Vagina (tissue), 2 donors: ENCODE measurements at regions not wholly inside any gene's neighbourhood (a gene's known extent, or its start where the extent isn't known, plus 50 kb on each side); places are given as distances from the start of the nearest gene placed in this dataset.

Experiments used
- POLR2A ChIP-seq, 2 donors: fragments of 450-650 bp; IDR thresholded peaks; one replicate each; pipeline ENCODE4 v1.6.1; 2017; ENCODE audit warnings: antibody characterized with exemption in 2 of 2, mild to moderate bottlenecking in 2 of 2, moderate library complexity in 2 of 2
- POLR2AphosphoS5 ChIP-seq, 2 donors: sonication (generic); formaldehyde crosslinking; IDR thresholded peaks; one replicate each; pipeline ENCODE4 v1.9.0; 2017; ENCODE audit warnings: antibody characterized with exemption in 2 of 2, mild to moderate bottlenecking in 2 of 2, low read depth in 1 of 2; ENCODE audit not compliant: insufficient read depth in 1 of 2
- TF ChIP-seq, protein P1 (sequence below), 3 experiments: fragments of 450-650 bp in 2 of 3; fragments of 200-600 bp in 1 of 3; sonication (generic) in 1 of 3; IDR thresholded peaks; one replicate each; pipeline ENCODE4 v1.5.1; 2017 to 2019; ENCODE audit warnings: antibody characterized with exemption in 3 of 3, mild to moderate bottlenecking in 2 of 3, moderate library complexity in 2 of 3

GRCh38 chr6:12585497-12585958 is 131.0 kb upstream of the PHACTR1 start:
- TF ChIP-seq POLR2A (IDR thresholded peaks at IDR 0.05) (no peak), POLR2AphosphoS5 (IDR thresholded peaks at IDR 0.05; ENCODE audit: insufficient read depth in 1 of 2, low read depth in 1 of 2) (no peak)
- TF ChIP-seq, protein P1, sequence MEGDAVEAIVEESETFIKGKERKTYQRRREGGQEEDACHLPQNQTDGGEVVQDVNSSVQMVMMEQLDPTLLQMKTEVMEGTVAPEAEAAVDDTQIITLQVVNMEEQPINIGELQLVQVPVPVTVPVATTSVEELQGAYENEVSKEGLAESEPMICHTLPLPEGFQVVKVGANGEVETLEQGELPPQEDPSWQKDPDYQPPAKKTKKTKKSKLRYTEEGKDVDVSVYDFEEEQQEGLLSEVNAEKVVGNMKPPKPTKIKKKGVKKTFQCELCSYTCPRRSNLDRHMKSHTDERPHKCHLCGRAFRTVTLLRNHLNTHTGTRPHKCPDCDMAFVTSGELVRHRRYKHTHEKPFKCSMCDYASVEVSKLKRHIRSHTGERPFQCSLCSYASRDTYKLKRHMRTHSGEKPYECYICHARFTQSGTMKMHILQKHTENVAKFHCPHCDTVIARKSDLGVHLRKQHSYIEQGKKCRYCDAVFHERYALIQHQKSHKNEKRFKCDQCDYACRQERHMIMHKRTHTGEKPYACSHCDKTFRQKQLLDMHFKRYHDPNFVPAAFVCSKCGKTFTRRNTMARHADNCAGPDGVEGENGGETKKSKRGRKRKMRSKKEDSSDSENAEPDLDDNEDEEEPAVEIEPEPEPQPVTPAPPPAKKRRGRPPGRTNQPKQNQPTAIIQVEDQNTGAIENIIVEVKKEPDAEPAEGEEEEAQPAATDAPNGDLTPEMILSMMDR (IDR thresholded peaks at IDR 0.05), result no peak
